ENCODE measurements at regions not wholly inside any gene's neighbourhood (a gene's known extent, or its start where the extent isn't known, plus 50 kb on each side); places are given as distances from the start of the nearest gene placed in this dataset.

- TF ChIP-seq, protein P1, sequence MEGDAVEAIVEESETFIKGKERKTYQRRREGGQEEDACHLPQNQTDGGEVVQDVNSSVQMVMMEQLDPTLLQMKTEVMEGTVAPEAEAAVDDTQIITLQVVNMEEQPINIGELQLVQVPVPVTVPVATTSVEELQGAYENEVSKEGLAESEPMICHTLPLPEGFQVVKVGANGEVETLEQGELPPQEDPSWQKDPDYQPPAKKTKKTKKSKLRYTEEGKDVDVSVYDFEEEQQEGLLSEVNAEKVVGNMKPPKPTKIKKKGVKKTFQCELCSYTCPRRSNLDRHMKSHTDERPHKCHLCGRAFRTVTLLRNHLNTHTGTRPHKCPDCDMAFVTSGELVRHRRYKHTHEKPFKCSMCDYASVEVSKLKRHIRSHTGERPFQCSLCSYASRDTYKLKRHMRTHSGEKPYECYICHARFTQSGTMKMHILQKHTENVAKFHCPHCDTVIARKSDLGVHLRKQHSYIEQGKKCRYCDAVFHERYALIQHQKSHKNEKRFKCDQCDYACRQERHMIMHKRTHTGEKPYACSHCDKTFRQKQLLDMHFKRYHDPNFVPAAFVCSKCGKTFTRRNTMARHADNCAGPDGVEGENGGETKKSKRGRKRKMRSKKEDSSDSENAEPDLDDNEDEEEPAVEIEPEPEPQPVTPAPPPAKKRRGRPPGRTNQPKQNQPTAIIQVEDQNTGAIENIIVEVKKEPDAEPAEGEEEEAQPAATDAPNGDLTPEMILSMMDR (IDR thresholded peaks at IDR 0.05) = no peak
- no peak for TF ChIP-seq EP300 (IDR thresholded peaks at IDR 0.05)
Observed at GRCh38 chr17:53492532-53492931, 330.2 kb upstream of the KIF2B start.

Measured in tibial nerve (tissue), 4 donors.